ENCODE measurements at regions not wholly inside any gene's neighbourhood (a gene's known extent, or its start where the extent isn't known, plus 50 kb on each side); places are given as distances from the start of the nearest gene placed in this dataset.
"Not testable (repeated sequence)": the region's sequence is repeated elsewhere in the genome, so short reads cannot be mapped to it uniquely, and the experiment has no call there.

- ChIA-PET CTCF (no interaction called here), POLR2A (no interaction called here)
- Mint-ChIP-seq H3K36me3 (ENCODE audit: low read depth) (no peaks in the 10 kb centered on the region), H3K4me3 (no peak overlapping the region), H3K27ac (no peak overlapping the region), H3K27me3 (no peaks in the 10 kb centered on the region), H3K9me3 (no peaks in the 10 kb centered on the region), H3K4me1 (no peaks in the 10 kb centered on the region)
- DNase-seq: no peak
Measured at GRCh38 chr12:86389949-86390348, 133.8 kb upstream of the MGAT4C start.

- Mint-ChIP-seq H3K27ac (no peak overlapping the region), H3K36me3 (ENCODE audit: low read depth) (no peaks in the 10 kb centered on the region), H3K9me3 (peaks cover 4% of the 10 kb centered on the region), H3K4me3 (no peak overlapping the region), H3K27me3 (no peaks in the 10 kb centered on the region), H3K4me1 (no peaks in the 10 kb centered on the region)
- POLR2A ChIA-PET: no interaction called here
- CTCF ChIA-PET: interaction anchor here (0.7 kb wide), 1 partner anchor 203 kb away, joined by 3 read pairs; no protein-coding TSS in a partner anchor
- no peak for DNase-seq
Measured at GRCh38 chr12:86387591-86388145, 131.5 kb upstream of the MGAT4C start.

- H3K27ac Mint-ChIP-seq; H3K27me3 Mint-ChIP-seq; DNase-seq; H3K36me3 Mint-ChIP-seq (ENCODE audit: low read depth); POLR2A ChIA-PET; H3K4me3 Mint-ChIP-seq; H3K4me1 Mint-ChIP-seq; H3K9me3 Mint-ChIP-seq; CTCF ChIA-PET: not testable (repeated sequence)
Measured at GRCh38 chr12:86383759-86384158, 127.6 kb upstream of the MGAT4C start.

GRCh38 chr12:86379337-86379736 lies 123.1 kb upstream of the MGAT4C start:
- H3K9me3 Mint-ChIP-seq: peaks cover 4% of the 10 kb centered on the region
- no peaks in the 10 kb centered on the region for H3K4me1 Mint-ChIP-seq
- DNase-seq: no peak
- ChIA-PET POLR2A (no interaction called here), CTCF (no interaction called here)
- H3K27ac Mint-ChIP-seq: no peak overlapping the region
- no peak overlapping the region for H3K4me3 Mint-ChIP-seq
- H3K36me3 Mint-ChIP-seq (ENCODE audit: low read depth): no peaks in the 10 kb centered on the region
- no peaks in the 10 kb centered on the region for H3K27me3 Mint-ChIP-seq

GRCh38 chr12:86376052-86376451 lies 119.9 kb upstream of the MGAT4C start:
- Mint-ChIP-seq H3K4me3 (no peak overlapping the region), H3K36me3 (ENCODE audit: low read depth) (no peaks in the 10 kb centered on the region), H3K27ac (no peak overlapping the region), H3K9me3 (no peaks in the 10 kb centered on the region), H3K27me3 (no peaks in the 10 kb centered on the region), H3K4me1 (no peaks in the 10 kb centered on the region)
- CTCF ChIA-PET: no interaction called here
- POLR2A ChIA-PET: no interaction called here
- no peak for DNase-seq

- DNase-seq: no peak
- Mint-ChIP-seq H3K9me3 (no peaks in the 10 kb centered on the region), H3K36me3 (ENCODE audit: low read depth) (no peaks in the 10 kb centered on the region), H3K4me1 (no peaks in the 10 kb centered on the region), H3K27ac (no peak overlapping the region), H3K27me3 (no peaks in the 10 kb centered on the region), H3K4me3 (no peak overlapping the region)
- CTCF ChIA-PET: no interaction called here
- POLR2A ChIA-PET: no interaction called here
Measured at GRCh38 chr12:86373813-86374212, 117.6 kb upstream of the MGAT4C start.

GRCh38 chr12:86367137-86367536 lies 110.9 kb upstream of the MGAT4C start:
- POLR2A ChIA-PET: no interaction called here
- DNase-seq: no peak
- H3K4me3 Mint-ChIP-seq: no peak overlapping the region
- CTCF ChIA-PET: no interaction called here
- H3K27me3 Mint-ChIP-seq: no peaks in the 10 kb centered on the region
- H3K4me1 Mint-ChIP-seq: no peaks in the 10 kb centered on the region
- no peak overlapping the region for H3K27ac Mint-ChIP-seq
- no peaks in the 10 kb centered on the region for H3K36me3 Mint-ChIP-seq (ENCODE audit: low read depth)
- peaks cover 3% of the 10 kb centered on the region for H3K9me3 Mint-ChIP-seq

GRCh38 chr12:86349196-86349595 lies 93.0 kb upstream of the MGAT4C start:
- Mint-ChIP-seq H3K4me1 (no peaks in the 10 kb centered on the region), H3K36me3 (ENCODE audit: low read depth) (no peaks in the 10 kb centered on the region), H3K4me3 (no peak overlapping the region), H3K9me3 (no peaks in the 10 kb centered on the region), H3K27me3 (no peaks in the 10 kb centered on the region), H3K27ac (no peak overlapping the region)
- DNase-seq: no peak
- CTCF ChIA-PET: no interaction called here
- POLR2A ChIA-PET: no interaction called here

- Mint-ChIP-seq H3K9me3 (no peaks in the 10 kb centered on the region), H3K4me1 (no peaks in the 10 kb centered on the region), H3K27ac (no peak overlapping the region), H3K4me3 (no peak overlapping the region), H3K27me3 (no peaks in the 10 kb centered on the region), H3K36me3 (ENCODE audit: low read depth) (no peaks in the 10 kb centered on the region)
- POLR2A ChIA-PET: no interaction called here
- DNase-seq: no peak
- CTCF ChIA-PET: no interaction called here
Measured at GRCh38 chr12:86333955-86334522, 77.8 kb upstream of the MGAT4C start.

- POLR2A ChIA-PET: no interaction called here
- CTCF ChIA-PET: no interaction called here
Measured at GRCh38 chr12:86331457-86331856, 75.3 kb upstream of the MGAT4C start.

GRCh38 chr12:86331012-86331411 lies 74.8 kb upstream of the MGAT4C start:
- Mint-ChIP-seq H3K4me3 (no peak overlapping the region), H3K27ac (no peak overlapping the region), H3K4me1 (no peaks in the 10 kb centered on the region), H3K36me3 (ENCODE audit: low read depth) (no peaks in the 10 kb centered on the region), H3K9me3 (no peaks in the 10 kb centered on the region), H3K27me3 (no peaks in the 10 kb centered on the region)
- CTCF ChIA-PET: no interaction called here
- POLR2A ChIA-PET: no interaction called here
- DNase-seq: no peak

More at GRCh38 chr12:86331457-86331856, 75.3 kb upstream of the MGAT4C start:
- Mint-ChIP-seq H3K4me1 (no peaks in the 10 kb centered on the region), H3K27ac (no peak overlapping the region), H3K9me3 (no peaks in the 10 kb centered on the region), H3K36me3 (ENCODE audit: low read depth) (no peaks in the 10 kb centered on the region), H3K4me3 (no peak overlapping the region), H3K27me3 (no peaks in the 10 kb centered on the region)
- no peak for DNase-seq

GRCh38 chr12:86312232-86312631 lies 56.0 kb upstream of the MGAT4C start:
- no peaks in the 10 kb centered on the region for H3K27me3 Mint-ChIP-seq
- H3K4me1 Mint-ChIP-seq: no peaks in the 10 kb centered on the region
- ChIA-PET CTCF (interaction anchor here (0.7 kb wide), 1 partner anchor 29 kb away, joined by 3 read pairs; no protein-coding TSS in a partner anchor), POLR2A (no interaction called here)
- no peak overlapping the region for H3K4me3 Mint-ChIP-seq
- H3K9me3 Mint-ChIP-seq: no peaks in the 10 kb centered on the region
- H3K36me3 Mint-ChIP-seq (ENCODE audit: low read depth): no peaks in the 10 kb centered on the region
- H3K27ac Mint-ChIP-seq: no peak overlapping the region
- no peak for DNase-seq
